K562 (cell line): ENCODE measurements at regions not wholly inside any gene's neighbourhood (a gene's known extent, or its start where the extent isn't known, plus 50 kb on each side); places are given as distances from the start of the nearest gene placed in this dataset.

ENCODE experiments used
- COPS2 ChIP-seq: fragments of 450-650 bp; conservative IDR thresholded peaks from 2 replicates; pipeline ENCODE4 v1.6.1; 2016; ENCODE audit warnings: mild to moderate bottlenecking, moderate library complexity
- CREB1 ChIP-seq, 2 experiments: sonication (generic) in 1 of 2; formaldehyde crosslinking in 1 of 2; IDR thresholded peaks; 2 replicates each; pipeline versions ENCODE4 v1.6.1 to v1.8.0; 2012 to 2022; ENCODE audit warnings: inconsistent platforms in 1 of 2, mild to moderate bottlenecking in 1 of 2, missing genetic modification reagents in 1 of 2, moderate library complexity in 1 of 2
- FOXO4 ChIP-seq: fragments of 450-650 bp; formaldehyde crosslinking; IDR thresholded peaks from 2 replicates; pipeline ENCODE4 v1.4.0; 2020; ENCODE audit warnings: mild to moderate bottlenecking, moderate library complexity
- TCF7L2 ChIP-seq: fragments of 150-350 bp; IDR thresholded peaks from 2 replicates; pipeline ENCODE4 v1.6.1; 2016; ENCODE audit warnings: low read depth, mild to moderate bottlenecking, low read length, moderate library complexity
- ZC3H4 ChIP-seq: sonication (generic); formaldehyde crosslinking; IDR thresholded peaks from 2 replicates; pipeline ENCODE4 v1.9.0; 2021; ENCODE audit warnings: missing genetic modification reagents, borderline replicate concordance

- TF ChIP-seq ZC3H4 (CRISPR knock-in tag) (no peak), COPS2 (no peak), TCF7L2 (no peak), FOXO4 (CRISPR knock-in tag) (no peak), CREB1 (IDR thresholded peaks at IDR 0.05) (no peak), CREB1 (CRISPR knock-in tag; IDR thresholded peaks at IDR 0.05) (no peak)
Measured at GRCh38 chr1:18429654-18430053, 51.1 kb upstream of the KLHDC7A start.
